HCT116 (cell line): ENCODE measurements at regions not wholly inside any gene's neighbourhood (a gene's known extent, or its start where the extent isn't known, plus 50 kb on each side); places are given as distances from the start of the nearest gene placed in this dataset.

Experiments
- ATAC-seq: fragments of 200-7000 bp; cut with Tn5 transposase; 2 replicates; pipeline ENCODE4 v1.9.1; 2020; ENCODE audit warnings: mild to moderate bottlenecking, moderate library complexity
- BruUV-seq: library from RNA; stranded (reverse); fragments of 400-500 nt; replicated peaks from 2 replicates; lab custom pipeline; 2021; lab: Mats Ljungman, UMichigan
- CTCF ChIA-PET: fragments of 300-600 bp; sonication (Branson Sonifier 250); formaldehyde crosslinking; loops from one replicate; lab custom pipeline; 2021; ENCODE audit warnings: antibody characterized with exemption; lab: Charles Lee
- POLR2A ChIA-PET: fragments of 300-600, 350-600 bp; sonication (Branson Sonifier 250); formaldehyde crosslinking; loops from one replicate; lab custom pipeline; 2021; ENCODE audit warnings: antibody characterized with exemption; lab: Charles Lee
- RAD21 ChIA-PET, 2 experiments: fragments of 300-600 bp; sonication (Branson Sonifier 250); formaldehyde crosslinking; loops; one replicate each; lab custom pipeline; 2023; ENCODE audit warnings: low total read pairs in 2 of 2; ENCODE audit not compliant: uncharacterized antibody in 2 of 2, unreplicated experiment in 2 of 2, low non-redundant PET in 1 of 2; lab: Charles Lee
- DNase-seq: peaks from one replicate; pipeline ENCODE4 v3.0.0-alpha.2; 2010; ENCODE audit warnings: low read depth, low spot score
- H2AFZ ChIP-seq: fragments of 200-600 bp; shearing (Covaris generic), sonication (generic); 2 replicates; pipeline ENCODE4 v1.6.1; 2017; ENCODE audit warnings: low read depth, mixed run types, mixed read lengths, antibody characterized with exemption, low read length; ENCODE audit not compliant: poor library complexity, severe bottlenecking
- H3K27ac ChIP-seq: 2 replicates; pipeline ENCODE4 v1.5.1; 2012; ENCODE audit warnings: low read depth, low read length
- H3K27me3 ChIP-seq: fragments of 200-600 bp; sonication (generic); 2 replicates; pipeline ENCODE4 v1.6.1; 2016; ENCODE audit warnings: mixed run types, low read length, mixed read lengths; ENCODE audit not compliant: insufficient read depth
- H3K36me3 ChIP-seq, 2 experiments: fragments of 200-500 bp in 1 of 2; fragments of 200-600 bp in 1 of 2; sonication (Bioruptor generic) in 1 of 2; sonication (generic) in 1 of 2; 2 replicates each; pipeline versions ENCODE4 v1.5.1 to v1.6.1; 2014 to 2016; ENCODE audit warnings: low read length in 2 of 2, inconsistent platforms in 1 of 2, mixed read lengths in 1 of 2, mixed run types in 1 of 2; ENCODE audit not compliant: insufficient read depth in 2 of 2, control insufficient read depth in 1 of 2
- H3K4me1 ChIP-seq, 2 experiments: fragments of 200-600 bp in 1 of 2; sonication (generic) in 1 of 2; 2 replicates each; pipeline versions ENCODE4 v1.5.1 to v1.6.1; 2012 to 2017; ENCODE audit warnings: low read length in 2 of 2, inconsistent platforms in 1 of 2, mild to moderate bottlenecking in 1 of 2, mixed read lengths in 1 of 2, mixed run types in 1 of 2, moderate library complexity in 1 of 2; ENCODE audit not compliant: insufficient read depth in 2 of 2, control insufficient read depth in 1 of 2
- H3K4me2 ChIP-seq: fragments of 200-600 bp; sonication (generic); 2 replicates; pipeline ENCODE4 v1.6.1; 2017; ENCODE audit warnings: mixed run types, low read length, mixed read lengths
- H3K4me3 ChIP-seq, 2 experiments: fragments of 200-600 bp in 1 of 2; sonication (generic) in 1 of 2; replicated peaks in 1 of 2; 2 replicates each; pipeline ENCODE4 v1.5.1; 2011 to 2016; ENCODE audit warnings: low read length in 2 of 2, control low read depth in 1 of 2, low read depth in 1 of 2, mild to moderate bottlenecking in 1 of 2, mixed read lengths in 1 of 2, mixed run types in 1 of 2
- H3K79me2 ChIP-seq: fragments of 200-600 bp; sonication (generic); 2 replicates; pipeline ENCODE4 v1.6.1; 2017; ENCODE audit warnings: mild to moderate bottlenecking, mixed run types, low read length, moderate library complexity, mixed read lengths; ENCODE audit not compliant: insufficient read depth
- H3K9ac ChIP-seq: fragments of 200-600 bp; sonication (generic); 2 replicates; pipeline ENCODE4 v1.6.1; 2016; ENCODE audit warnings: low read length, mixed read lengths
- H3K9me2 ChIP-seq: fragments of 200-600 bp; sonication (generic), shearing (Covaris generic); 2 replicates; pipeline ENCODE4 v1.6.1; 2017; ENCODE audit warnings: mixed run types, mild to moderate bottlenecking, moderate library complexity; ENCODE audit not compliant: insufficient read depth
- H3K9me3 ChIP-seq, 2 experiments: fragments of 200-500 bp in 1 of 2; fragments of 200-600 bp in 1 of 2; sonication (Bioruptor generic) in 1 of 2; sonication (generic) in 1 of 2; 2 replicates each; pipeline ENCODE4 v1.6.1; 2014 to 2017; ENCODE audit warnings: low read length in 2 of 2, mixed read lengths in 2 of 2, inconsistent platforms in 1 of 2, low read depth in 1 of 2, mild to moderate bottlenecking in 1 of 2, mixed run types in 1 of 2, moderate library complexity in 1 of 2; ENCODE audit not compliant: control insufficient read depth in 1 of 2, insufficient read depth in 1 of 2
- H4K20me1 ChIP-seq: fragments of 200-600 bp; sonication (generic), shearing (Covaris generic); 2 replicates; pipeline ENCODE4 v1.6.1; 2017; ENCODE audit warnings: mixed run types, mild to moderate bottlenecking, moderate library complexity; ENCODE audit not compliant: insufficient read depth
- CBX3 ChIP-seq: IDR thresholded peaks from 2 replicates; pipeline ENCODE4 v1.6.1; 2012; ENCODE audit warnings: low read depth
- CEBPB ChIP-seq: IDR thresholded peaks from 2 replicates; pipeline ENCODE4 v1.6.1; 2012; ENCODE audit warnings: low read depth
- EGR1 ChIP-seq: IDR thresholded peaks from 2 replicates; pipeline ENCODE4 v1.6.1; 2012; ENCODE audit warnings: low read depth
- ELF1 ChIP-seq: IDR thresholded peaks from 2 replicates; pipeline ENCODE4 v1.6.1; 2012; ENCODE audit warnings: low read depth, borderline replicate concordance
- EZH2phosphoT487 ChIP-seq: fragments of 200-600 bp; IDR thresholded peaks from 2 replicates; pipeline ENCODE4 v1.6.1; 2018; ENCODE audit warnings: antibody characterized with exemption, borderline replicate concordance
- FOSL1 ChIP-seq: IDR thresholded peaks from 2 replicates; pipeline ENCODE4 v1.6.1; 2012; ENCODE audit warnings: low read depth
- POLR2AphosphoS5 ChIP-seq: IDR thresholded peaks from 2 replicates; pipeline ENCODE4 v1.6.1; 2011; ENCODE audit warnings: mild to moderate bottlenecking, low read depth, low read length, moderate library complexity
- RAD21 ChIP-seq: IDR thresholded peaks from 2 replicates; pipeline ENCODE4 v1.6.1; 2012; ENCODE audit warnings: low read depth, mild to moderate bottlenecking
- SP1 ChIP-seq: IDR thresholded peaks from 2 replicates; pipeline ENCODE4 v1.6.1; 2012; ENCODE audit warnings: low read depth
- SRF ChIP-seq: IDR thresholded peaks from 2 replicates; pipeline ENCODE4 v1.6.1; 2012; ENCODE audit warnings: low read depth
- TCF7L2 ChIP-seq: IDR thresholded peaks from 2 replicates; pipeline ENCODE4 v1.7.0; 2011; ENCODE audit warnings: borderline replicate concordance, inconsistent platforms; ENCODE audit not compliant: insufficient read depth, insufficient read length; ENCODE audit errors: extremely low read depth
- intact Hi-C: fragments of 100-400 bp; cut with micrococcal nuclease; formaldehyde crosslinking; loops from 2 replicates; pipeline ENCODE4 v1.10.0; 2022
- TF ChIP-seq, protein P1 (sequence below): IDR thresholded peaks from 2 replicates; pipeline ENCODE4 v1.6.1; 2011; ENCODE audit warnings: mild to moderate bottlenecking, low read length, moderate library complexity; ENCODE audit not compliant: insufficient replicate concordance; ENCODE audit errors: extremely low read depth

- TF ChIP-seq, protein P1, sequence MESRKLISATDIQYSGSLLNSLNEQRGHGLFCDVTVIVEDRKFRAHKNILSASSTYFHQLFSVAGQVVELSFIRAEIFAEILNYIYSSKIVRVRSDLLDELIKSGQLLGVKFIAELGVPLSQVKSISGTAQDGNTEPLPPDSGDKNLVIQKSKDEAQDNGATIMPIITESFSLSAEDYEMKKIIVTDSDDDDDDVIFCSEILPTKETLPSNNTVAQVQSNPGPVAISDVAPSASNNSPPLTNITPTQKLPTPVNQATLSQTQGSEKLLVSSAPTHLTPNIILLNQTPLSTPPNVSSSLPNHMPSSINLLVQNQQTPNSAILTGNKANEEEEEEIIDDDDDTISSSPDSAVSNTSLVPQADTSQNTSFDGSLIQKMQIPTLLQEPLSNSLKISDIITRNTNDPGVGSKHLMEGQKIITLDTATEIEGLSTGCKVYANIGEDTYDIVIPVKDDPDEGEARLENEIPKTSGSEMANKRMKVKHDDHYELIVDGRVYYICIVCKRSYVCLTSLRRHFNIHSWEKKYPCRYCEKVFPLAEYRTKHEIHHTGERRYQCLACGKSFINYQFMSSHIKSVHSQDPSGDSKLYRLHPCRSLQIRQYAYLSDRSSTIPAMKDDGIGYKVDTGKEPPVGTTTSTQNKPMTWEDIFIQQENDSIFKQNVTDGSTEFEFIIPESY: no peak
- TF ChIP-seq RAD21 (no peak), SRF (no peak), POLR2AphosphoS5 (no peak), CBX3 (no peak)
- TF ChIP-seq, all 23 proteins: peak for 0
These were observed 69.4 kb upstream of the POLG start (continued) for GRCh38 chr15:89404023-89404422.

DNA sequence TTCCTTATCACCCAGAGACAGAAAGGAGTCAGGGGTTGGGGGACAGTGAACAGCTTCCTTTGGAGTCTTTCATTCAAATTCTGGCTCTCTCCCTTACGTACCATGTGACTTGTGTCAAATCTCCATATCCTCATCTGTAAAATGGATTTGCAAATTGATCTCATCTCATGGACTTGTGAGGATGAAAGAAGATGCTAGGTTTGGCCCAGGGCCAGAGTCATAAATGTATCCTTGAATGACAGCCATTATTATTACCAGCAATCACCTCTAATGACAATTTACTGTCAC, 67.8 kb upstream of the POLG start:
- DNase-seq (no peak), ATAC-seq (no peak)
- ChIA-PET POLR2A (no interaction called here), RAD21 (no interaction called here), CTCF (no interaction called here)
- Histone ChIP-seq H4K20me1 (no peaks in the 10 kb centered on the region), H3K4me3 (no peak overlapping the region), H3K27me3 (no peaks in the 10 kb centered on the region), H2AFZ (no peak overlapping the region), H3K4me2 (no peak overlapping the region), H3K36me3 (no peaks in the 10 kb centered on the region), H3K9ac (no peak overlapping the region), H3K27ac (no peak overlapping the region), H3K9me3 (no peaks in the 10 kb centered on the region), H3K79me2 (no peaks in the 10 kb centered on the region), H3K4me1 (0 out of 4 replicates have a peak, but pooled peaks cover 0 to 5% of the 10 kb centered on the region in 2 experiments), H3K9me2 (no peaks in the 10 kb centered on the region)
- TF ChIP-seq TCF7L2: no peak
- TF ChIP-seq ELF1: no peak
- TF ChIP-seq EZH2phosphoT487: no peak
- no peak for TF ChIP-seq SP1
- no peak for TF ChIP-seq SRF
- no peak for TF ChIP-seq RAD21
- TF ChIP-seq CEBPB: no peak
- no peak for TF ChIP-seq EGR1
- no peak for TF ChIP-seq FOSL1
- BruUV-seq: no TSS peak
- intact Hi-C loops: no loop called here
